ENCODE measurements at regions not wholly inside any gene's neighbourhood (a gene's known extent, or its start where the extent isn't known, plus 50 kb on each side); places are given as distances from the start of the nearest gene placed in this dataset.

DNA sequence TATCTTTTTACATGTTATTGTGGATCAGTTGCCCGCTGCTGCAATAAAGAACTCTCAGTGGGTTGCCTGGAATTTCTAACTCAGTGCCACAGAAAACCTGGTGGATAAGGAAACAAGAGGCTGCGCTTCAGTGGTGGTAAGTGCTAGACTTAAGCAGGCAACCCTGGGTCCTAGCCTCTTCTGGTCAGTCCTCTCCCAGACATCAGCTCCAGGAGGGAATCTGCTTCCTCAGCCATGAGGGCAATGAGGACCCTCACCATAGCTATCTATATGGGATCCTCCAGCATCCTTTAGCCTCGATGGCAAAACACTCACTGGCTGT, 490.7 kb upstream of the SULF2 start:
- no peak for DNase-seq (ENCODE audit: low read depth)

- DNase-seq (ENCODE audit: low read depth), result no peak
Measured at GRCh38 chr20:48275286-48276020, 490.2 kb upstream of the SULF2 start.

GRCh38 chr20:48273843-48274242, 488.6 kb upstream of the SULF2 start:
- DNase-seq (ENCODE audit: low read depth), result no peak

GRCh38 chr20:48270885-48271284, 485.6 kb upstream of the SULF2 start:
- DNase-seq (ENCODE audit: low read depth), result no peak

GRCh38 chr20:48267860-48268633, 482.8 kb upstream of the SULF2 start:
- DNase-seq (ENCODE audit: low read depth), result no peak

DNA sequence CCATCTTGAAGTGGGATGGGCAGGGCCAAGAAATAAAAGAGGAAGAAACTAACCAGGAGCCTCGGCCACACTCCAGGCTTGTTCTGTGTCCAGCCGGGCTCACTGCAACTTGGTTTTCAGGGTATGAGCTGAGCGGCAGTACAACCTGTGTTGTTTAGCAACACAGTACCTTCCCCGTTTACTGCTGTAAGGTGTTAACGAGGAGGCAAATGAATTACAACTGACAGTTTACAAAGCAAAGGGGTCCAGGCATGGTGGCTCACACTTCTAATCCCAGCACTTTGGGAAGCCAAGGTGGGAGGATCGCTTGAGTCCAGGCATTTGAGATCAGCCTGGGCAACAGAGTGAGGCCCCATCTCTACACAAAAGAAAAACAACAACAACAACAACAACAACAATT, 481.3 kb upstream of the SULF2 start:
- no peak for DNase-seq (ENCODE audit: low read depth)

DNA sequence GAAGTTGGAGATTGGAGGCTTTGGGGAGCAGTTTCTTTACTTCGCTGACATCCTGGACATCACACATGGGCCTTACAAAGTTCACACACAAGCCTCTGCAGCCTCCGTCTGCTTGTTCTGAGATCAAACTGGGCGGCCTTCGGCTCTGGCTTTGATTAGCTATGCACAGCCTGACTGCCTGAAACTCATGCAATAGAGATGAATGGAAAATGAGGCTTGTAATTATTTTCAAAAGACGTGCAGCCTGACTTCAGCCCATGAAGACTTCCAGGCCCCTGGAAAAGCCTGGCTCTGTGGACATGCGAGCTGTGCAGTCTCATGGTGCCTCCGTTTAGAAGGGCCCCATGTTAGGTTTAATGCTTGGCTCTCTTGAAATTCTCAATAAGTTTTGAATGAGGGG, 480.5 kb upstream of the SULF2 start:
- no peak for DNase-seq (ENCODE audit: low read depth)

DNA sequence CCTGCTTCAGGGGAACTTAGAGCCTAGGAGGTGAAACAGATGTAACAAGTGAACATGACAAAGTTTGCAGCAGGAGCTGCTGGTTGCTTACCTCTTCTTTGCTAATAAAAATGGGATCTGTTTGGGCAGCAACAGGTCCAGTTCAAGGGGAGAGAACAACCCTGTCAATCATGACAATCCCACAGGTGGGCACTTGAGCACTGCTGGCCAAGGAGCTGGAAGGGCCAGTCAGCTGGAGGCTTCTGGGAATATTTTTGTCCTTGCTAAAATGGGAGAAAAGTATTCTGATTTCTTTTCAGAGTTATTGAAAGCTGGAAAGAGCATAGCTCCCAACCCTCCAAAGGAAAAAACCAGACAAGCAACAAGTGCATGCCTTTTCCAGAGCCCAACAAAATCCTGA, 477.7 kb upstream of the SULF2 start:
- DNase-seq (ENCODE audit: low read depth), result no peak

GRCh38 chr20:48262466-48262865, 477.2 kb upstream of the SULF2 start:
- DNase-seq (ENCODE audit: low read depth), result no peak

DNA sequence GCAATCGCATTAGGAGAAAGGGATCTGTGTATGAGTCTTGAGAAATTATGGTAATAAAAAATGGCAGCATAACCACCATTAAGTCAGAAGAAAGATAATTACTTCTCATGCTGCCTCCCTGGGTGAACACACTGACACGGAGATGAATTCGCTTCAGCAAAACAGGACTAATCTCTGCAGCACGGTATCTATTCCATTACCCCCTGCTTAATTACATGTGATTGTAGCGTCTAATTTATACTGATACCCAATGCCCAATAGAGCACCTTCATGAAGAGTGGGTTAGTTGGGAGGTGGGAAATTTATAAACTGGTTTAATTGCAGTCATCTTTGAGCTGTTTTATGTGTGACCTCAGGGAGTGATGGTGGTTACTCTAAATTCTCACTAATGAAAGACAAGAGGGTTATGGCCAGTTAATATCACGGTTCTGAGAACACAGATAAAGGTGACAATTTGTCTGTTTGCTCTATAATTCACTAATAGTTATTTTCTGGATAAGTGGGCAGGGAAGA, 476.2 kb upstream of the SULF2 start:
- DNase-seq (ENCODE audit: low read depth), result no peak

DNA sequence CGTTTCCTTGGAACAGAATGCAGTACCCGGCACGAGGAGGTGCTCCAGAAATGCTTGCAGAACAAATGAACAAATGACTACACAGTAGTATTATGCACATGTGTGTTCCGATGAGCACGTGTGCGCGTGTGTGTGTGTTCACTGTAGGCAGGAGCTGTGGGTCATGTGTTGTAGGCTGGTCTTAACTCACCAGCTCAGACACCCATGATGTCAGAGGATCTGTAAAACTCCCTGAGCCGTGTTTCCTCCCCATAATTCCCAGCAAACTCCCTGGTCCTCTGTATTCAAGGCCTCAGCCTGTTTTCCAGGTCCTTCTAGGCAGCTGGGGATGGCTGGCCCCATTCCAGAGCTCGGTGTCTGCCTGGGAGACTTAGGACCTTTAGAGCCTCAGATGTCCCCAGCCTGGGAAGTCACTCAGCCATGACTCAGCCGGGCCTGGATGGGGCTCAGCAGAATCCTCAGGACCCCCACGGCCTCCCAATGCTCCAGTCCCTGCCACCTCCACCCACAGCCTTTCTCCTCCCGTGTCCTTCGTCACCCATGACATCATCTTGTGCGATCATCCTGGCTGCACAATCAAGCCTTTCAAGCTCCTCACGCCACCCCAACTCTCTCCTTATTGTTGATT, 475.0 kb upstream of the SULF2 start:
- no peak for DNase-seq (ENCODE audit: low read depth)

DNA sequence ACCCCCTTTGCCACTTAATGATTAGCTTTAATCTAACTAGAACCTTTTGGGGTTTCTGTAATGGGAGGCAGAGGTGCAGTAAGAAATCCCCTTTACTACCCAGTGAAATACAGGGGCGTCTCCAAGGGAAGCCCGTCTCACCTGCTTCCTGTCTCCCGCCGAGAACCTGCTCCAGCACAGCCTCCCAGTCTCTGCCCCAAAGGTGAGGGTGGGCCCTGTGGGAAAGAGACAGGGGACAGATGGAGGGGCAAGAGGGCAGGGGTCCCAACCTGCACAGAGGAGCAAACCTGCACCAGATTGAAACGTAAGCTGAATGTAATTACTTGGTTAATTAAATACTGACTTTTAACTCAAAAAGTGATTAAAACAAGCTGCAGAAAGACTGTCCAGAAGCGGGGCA, 474.2 kb upstream of the SULF2 start:
- no peak for DNase-seq (ENCODE audit: low read depth)

DNA sequence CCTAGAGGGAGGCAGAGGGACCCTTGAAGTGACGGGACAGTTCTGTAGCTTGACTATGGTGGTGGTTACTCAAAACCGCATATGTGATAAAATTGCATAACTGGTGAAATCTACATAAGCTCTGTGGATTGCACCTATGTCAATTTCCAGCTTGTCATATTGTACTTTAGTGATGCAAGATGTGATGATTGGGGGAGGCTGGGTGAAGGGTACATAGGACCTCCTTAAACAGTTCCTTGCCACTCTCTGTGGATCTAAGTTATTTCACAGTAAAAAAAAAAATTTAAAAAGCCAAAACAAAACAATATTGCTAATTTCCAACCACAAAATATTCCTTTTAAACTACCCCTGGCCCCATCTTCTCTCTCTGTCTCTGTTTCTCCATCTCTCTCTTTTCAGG, 472.6 kb upstream of the SULF2 start:
- DNase-seq (ENCODE audit: low read depth), result no peak

DNA sequence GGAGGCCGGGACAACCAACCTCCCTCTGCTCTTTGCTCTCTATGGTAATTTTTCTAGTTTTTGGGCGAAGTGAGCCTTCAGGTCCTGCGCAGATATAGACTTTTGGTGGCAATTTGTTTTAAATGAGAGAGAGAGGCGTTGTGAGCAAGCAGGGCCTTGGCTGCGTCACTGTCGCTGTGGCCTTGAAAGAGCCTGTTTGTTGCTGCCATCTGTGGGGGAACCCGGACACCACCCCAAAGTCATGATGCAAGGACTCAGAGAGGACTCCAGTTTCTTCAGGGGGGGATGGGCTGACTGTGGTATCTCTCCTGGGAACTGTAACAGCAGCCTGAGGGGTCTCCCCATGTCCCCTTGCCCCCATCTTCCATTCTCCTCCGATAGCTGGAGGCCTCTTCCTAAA, 462.7 kb upstream of the SULF2 start:
- DNase-seq (ENCODE audit: low read depth), result no peak

- peak; percentile 4 for DNase-seq (ENCODE audit: low read depth)
Measured at GRCh38 chr20:48246061-48246790, 460.9 kb upstream of the SULF2 start.

- no peak for DNase-seq (ENCODE audit: low read depth)
Measured at GRCh38 chr20:48242623-48243022, 457.3 kb upstream of the SULF2 start.

GRCh38 chr20:48241482-48241881, 456.2 kb upstream of the SULF2 start:
- no peak for DNase-seq (ENCODE audit: low read depth)

- no peak for DNase-seq (ENCODE audit: low read depth)
Measured at GRCh38 chr20:48238781-48239180, 453.5 kb upstream of the SULF2 start.

GRCh38 chr20:48238326-48238725, 453.0 kb upstream of the SULF2 start:
- no peak for DNase-seq (ENCODE audit: low read depth)

DNA sequence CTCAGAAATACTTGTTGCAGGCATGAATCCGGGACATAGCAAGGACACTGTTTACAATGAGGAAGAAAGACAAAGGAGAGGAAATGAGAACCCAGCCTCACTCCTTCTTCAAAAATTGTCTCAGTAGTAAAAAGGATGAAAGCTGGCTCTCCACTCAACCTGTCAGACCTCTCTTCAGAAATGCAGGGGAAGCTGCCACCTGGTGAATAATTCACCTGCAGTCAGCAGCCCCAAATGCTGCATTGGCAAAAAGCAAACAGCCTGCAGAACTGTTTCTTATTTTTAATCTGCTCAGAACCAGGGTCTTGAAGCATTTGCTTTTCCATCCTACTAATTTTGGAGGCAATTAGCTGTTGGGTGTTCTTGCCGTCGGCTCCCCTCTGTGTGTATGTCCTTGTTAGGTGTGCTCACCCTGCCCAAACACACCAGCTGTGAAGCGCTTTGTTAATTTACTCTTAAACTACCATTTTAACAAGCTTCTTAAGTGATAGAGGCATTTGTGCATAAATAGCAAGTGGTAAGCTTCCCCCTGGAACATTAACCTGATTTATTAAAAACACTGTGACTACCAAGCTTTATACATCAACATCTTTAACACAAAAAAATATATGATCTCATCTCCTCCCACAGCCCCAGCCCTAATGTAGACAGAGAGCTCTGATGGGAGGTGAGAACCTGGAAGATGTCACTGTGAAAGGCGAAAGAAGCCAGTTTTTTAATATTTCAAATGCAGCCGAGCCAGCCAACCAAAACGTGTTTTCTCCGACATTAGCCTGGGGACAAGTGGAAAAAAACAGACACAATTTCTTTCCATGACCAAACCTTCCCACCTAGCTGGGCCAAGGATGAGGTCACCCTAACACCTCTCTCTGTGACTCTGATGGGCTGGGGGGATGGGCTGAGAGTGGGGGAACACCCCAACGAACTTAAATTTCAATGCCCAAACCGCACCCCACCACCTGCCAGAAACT, 451.0 kb upstream of the SULF2 start:
- no peak for DNase-seq (ENCODE audit: low read depth)

- no peak for DNase-seq (ENCODE audit: low read depth)
Measured at GRCh38 chr20:48234951-48235350, 449.7 kb upstream of the SULF2 start.
